ENCODE measurements at regions not wholly inside any gene's neighbourhood (a gene's known extent, or its start where the extent isn't known, plus 50 kb on each side); places are given as distances from the start of the nearest gene placed in this dataset.

- ChIA-PET POLR2A (ENCODE audit: low non-redundant PET) (interaction anchor here (0.6 kb wide), 1 partner anchor 505 kb away, joined by 3 read pairs; no protein-coding TSS in a partner anchor), CTCF (no interaction called here)
- intact Hi-C loops (cut with micrococcal nuclease; ENCODE audit: unreplicated experiment) = no loop called here
- H3K36me3 ChIP-seq (ENCODE audit: insufficient read depth, low read length, poor library complexity, severe bottlenecking) = no peaks in the 10 kb centered on the region
- no peaks in the 10 kb centered on the region for H3K9me3 ChIP-seq (ENCODE audit: low read depth, low read length, poor library complexity, severe bottlenecking)
- H3K4me1 ChIP-seq (ENCODE audit: insufficient read depth, low read length, poor library complexity, severe bottlenecking) = no peaks in the 10 kb centered on the region
- DNase-seq (ENCODE audit: low spot score) = no peak
- BruUV-seq (replicated peaks) = no TSS peak
- H3K27ac ChIP-seq (ENCODE audit: low read depth, low read length, poor library complexity, severe bottlenecking) = no peak overlapping the region
- H3K4me3 ChIP-seq (ENCODE audit: low read depth, low read length, poor library complexity, severe bottlenecking) = no peak overlapping the region
- peaks cover 4% of the 10 kb centered on the region for H3K27me3 ChIP-seq (replicated peaks; ENCODE audit: insufficient read depth, low read depth, low read length, poor library complexity)
- no peak for TF ChIP-seq EZH2 (IDR thresholded peaks at IDR 0.05; ENCODE audit: borderline replicate concordance, low read depth, low read length, poor library complexity, severe bottlenecking)
- TF ChIP-seq CTCF (conservative IDR thresholded peaks at IDR 0.05; ENCODE audit: low read depth, low read length) = no peak
These were observed 690.4 kb upstream of the HS6ST1 start for GRCh38 chr2:129008881-129009554.

- DNase-seq (ENCODE audit: low spot score) = no peak
- intact Hi-C loops (cut with micrococcal nuclease; ENCODE audit: unreplicated experiment) = no loop called here
- H3K4me3 ChIP-seq (ENCODE audit: low read depth, low read length, poor library complexity, severe bottlenecking) = no peak overlapping the region
- BruUV-seq (replicated peaks) = no TSS peak
- TF ChIP-seq EZH2 (IDR thresholded peaks at IDR 0.05; ENCODE audit: borderline replicate concordance, low read depth, low read length, poor library complexity, severe bottlenecking) = no peak
- no peak for TF ChIP-seq CTCF (conservative IDR thresholded peaks at IDR 0.05; ENCODE audit: low read depth, low read length)
- CTCF ChIA-PET = no interaction called here
- H3K27ac ChIP-seq (ENCODE audit: low read depth, low read length, poor library complexity, severe bottlenecking) = no peak overlapping the region
- POLR2A ChIA-PET (ENCODE audit: low non-redundant PET) = interaction anchor here (0.6 kb wide), 1 partner anchor 504 kb away, joined by 3 read pairs; no protein-coding TSS in a partner anchor
- peaks cover 4% of the 10 kb centered on the region for H3K27me3 ChIP-seq (replicated peaks; ENCODE audit: insufficient read depth, low read depth, low read length, poor library complexity)
- no peaks in the 10 kb centered on the region for H3K36me3 ChIP-seq (ENCODE audit: insufficient read depth, low read length, poor library complexity, severe bottlenecking)
- H3K9me3 ChIP-seq (ENCODE audit: low read depth, low read length, poor library complexity, severe bottlenecking) = no peaks in the 10 kb centered on the region
- H3K4me1 ChIP-seq (ENCODE audit: insufficient read depth, low read length, poor library complexity, severe bottlenecking) = no peaks in the 10 kb centered on the region
These were observed 691.0 kb upstream of the HS6ST1 start for GRCh38 chr2:129009555-129010146.

GRCh38 chr2:129010262-129010661, 691.6 kb upstream of the HS6ST1 start:
- Histone ChIP-seq H3K4me1 (ENCODE audit: insufficient read depth, low read length, poor library complexity, severe bottlenecking) (no peaks in the 10 kb centered on the region), H3K27ac (ENCODE audit: low read depth, low read length, poor library complexity, severe bottlenecking) (no peak overlapping the region), H3K36me3 (ENCODE audit: insufficient read depth, low read length, poor library complexity, severe bottlenecking) (no peaks in the 10 kb centered on the region), H3K9me3 (ENCODE audit: low read depth, low read length, poor library complexity, severe bottlenecking) (no peaks in the 10 kb centered on the region), H3K4me3 (ENCODE audit: low read depth, low read length, poor library complexity, severe bottlenecking) (no peak overlapping the region), H3K27me3 (replicated peaks; ENCODE audit: insufficient read depth, low read depth, low read length, poor library complexity) (peaks cover 4% of the 10 kb centered on the region)
- no TSS peak for BruUV-seq (replicated peaks)
- CTCF ChIA-PET = no interaction called here
- intact Hi-C loops (cut with micrococcal nuclease; ENCODE audit: unreplicated experiment) = no loop called here
- no peak for TF ChIP-seq CTCF (conservative IDR thresholded peaks at IDR 0.05; ENCODE audit: low read depth, low read length)
- no peak for DNase-seq (ENCODE audit: low spot score)
- POLR2A ChIA-PET (ENCODE audit: low non-redundant PET) = no interaction called here

Measured in A673 (cell line).